Heart left ventricle (tissue), 13 donors: ENCODE measurements at regions not wholly inside any gene's neighbourhood (a gene's known extent, or its start where the extent isn't known, plus 50 kb on each side); places are given as distances from the start of the nearest gene placed in this dataset.

Experiments
- POLR2A ChIP-seq, 2 donors: fragments of 450-650 bp; IDR thresholded peaks; one replicate each; pipeline ENCODE4 v1.6.1; 2017; ENCODE audit warnings: antibody characterized with exemption in 2 of 2, mild to moderate bottlenecking in 2 of 2, moderate library complexity in 2 of 2
- TF ChIP-seq, protein P1 (sequence below), 12 donors: fragments of 200-600 bp; sonication (generic) in 4 of 12; IDR thresholded peaks; one replicate each; pipeline versions ENCODE4 v1.5.0 to v1.8.0; 2018 to 2022; ENCODE audit warnings: antibody characterized with exemption in 12 of 12, mild to moderate bottlenecking in 5 of 12
- donor health status: ischemic (EF 13 %, LVEDD 7.1; RV severe dilation, severe dysfunction).
- donor health status: DM: no; HTN: yes; CAD: no.
- donor health status: DM: no; HTN: no; CAD: no.
- donor health status: ischemic (EF 25% LVEDD 6.9; RV normal size, moderate dysfunction).
- donor health status: ischemic (EF 25% LVEDD 5.7; RV mildly dilated, moderate dysfunction).
- donor health status: ischemic (EF 35%, LVEDD 5.7; RV mildly dilated, moderate dysfunction).
- donor health status: nonischemic (EF 11% LVEDD 7.7; RV severe dilation, severe dysfunction).
- donor health status: DM: yes; HTN: yes; CAD: no.
- donor health status: PGD.
- donor health status: ischemic (EF 29% LVEDD 5.4; RV normal size, mild dysfunction).
- donor health status: nonischemic (EF 23%, LVEDD 6.1; RV moderate dilation, normal function).

GRCh38 chr11:69418576-69419296 lies 62.7 kb upstream of the LINC01488 start:
- TF ChIP-seq POLR2A (IDR thresholded peaks at IDR 0.05), result no peak
- TF ChIP-seq, protein P1, sequence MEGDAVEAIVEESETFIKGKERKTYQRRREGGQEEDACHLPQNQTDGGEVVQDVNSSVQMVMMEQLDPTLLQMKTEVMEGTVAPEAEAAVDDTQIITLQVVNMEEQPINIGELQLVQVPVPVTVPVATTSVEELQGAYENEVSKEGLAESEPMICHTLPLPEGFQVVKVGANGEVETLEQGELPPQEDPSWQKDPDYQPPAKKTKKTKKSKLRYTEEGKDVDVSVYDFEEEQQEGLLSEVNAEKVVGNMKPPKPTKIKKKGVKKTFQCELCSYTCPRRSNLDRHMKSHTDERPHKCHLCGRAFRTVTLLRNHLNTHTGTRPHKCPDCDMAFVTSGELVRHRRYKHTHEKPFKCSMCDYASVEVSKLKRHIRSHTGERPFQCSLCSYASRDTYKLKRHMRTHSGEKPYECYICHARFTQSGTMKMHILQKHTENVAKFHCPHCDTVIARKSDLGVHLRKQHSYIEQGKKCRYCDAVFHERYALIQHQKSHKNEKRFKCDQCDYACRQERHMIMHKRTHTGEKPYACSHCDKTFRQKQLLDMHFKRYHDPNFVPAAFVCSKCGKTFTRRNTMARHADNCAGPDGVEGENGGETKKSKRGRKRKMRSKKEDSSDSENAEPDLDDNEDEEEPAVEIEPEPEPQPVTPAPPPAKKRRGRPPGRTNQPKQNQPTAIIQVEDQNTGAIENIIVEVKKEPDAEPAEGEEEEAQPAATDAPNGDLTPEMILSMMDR (IDR thresholded peaks at IDR 0.05), result no peak
